ENCODE measurements at regions not wholly inside any gene's neighbourhood (a gene's known extent, or its start where the extent isn't known, plus 50 kb on each side); places are given as distances from the start of the nearest gene placed in this dataset.

GRCh38 chr5:175796536-175797499 lies 74.6 kb upstream of the CPLX2 start:
- no peak overlapping the region for H3K27ac Mint-ChIP-seq
- peak overlapping the region in 1 of 5 donors; percentile 9 for H3K4me3 Mint-ChIP-seq
- peaks cover 7 to 20% (median 9%) of the 10 kb centered on the region in 3 donors for H3K27me3 Mint-ChIP-seq (ENCODE audit: low read depth in 3 of 3)
- H3K9me3 Mint-ChIP-seq: peaks cover 0 to 6% (median 1%) of the 10 kb centered on the region in 6 donors
- peaks cover 17 to 25% of the 10 kb centered on the region in 2 donors for H3K4me1 Mint-ChIP-seq
- H3K36me3 Mint-ChIP-seq: no peaks in the 10 kb centered on the region
- peak; percentile 70 to 71 (median 70) for DNase-seq

- Mint-ChIP-seq H3K4me1 (peaks cover 17 to 25% of the 10 kb centered on the region in 2 donors), H3K27me3 (ENCODE audit: low read depth in 3 of 3) (peaks cover 7 to 20% (median 9%) of the 10 kb centered on the region in 3 donors), H3K36me3 (no peaks in the 10 kb centered on the region), H3K9me3 (peaks cover 0 to 6% (median 1%) of the 10 kb centered on the region in 6 donors), H3K4me3 (peak overlapping the region in 3 of 5 donors; percentile 24 to 58 (median 43)), H3K27ac (no peak overlapping the region)
- DNase-seq: no peak
Measured at GRCh38 chr5:175797521-175798038, 73.8 kb upstream of the CPLX2 start.

- Mint-ChIP-seq H3K36me3 (no peaks in the 10 kb centered on the region), H3K4me3 (peak overlapping the region in 2 of 5 donors; percentile 7 to 19)
- no peak for DNase-seq
Measured at GRCh38 chr5:175798626-175799025, 72.8 kb upstream of the CPLX2 start.

GRCh38 chr5:175800656-175801081 lies 70.7 kb upstream of the CPLX2 start:
- Mint-ChIP-seq H3K36me3 (no peaks in the 10 kb centered on the region), H3K27me3 (ENCODE audit: low read depth in 3 of 3) (peaks cover 7 to 16% (median 9%) of the 10 kb centered on the region in 3 donors), H3K27ac (no peak overlapping the region), H3K4me3 (no peak overlapping the region), H3K4me1 (peaks cover 17 to 23% of the 10 kb centered on the region in 2 donors), H3K9me3 (peaks cover 0 to 5% (median 1%) of the 10 kb centered on the region in 6 donors)
- no peak for DNase-seq

More at GRCh38 chr5:175798626-175799025, 72.8 kb upstream of the CPLX2 start:
- Mint-ChIP-seq H3K27ac (no peak overlapping the region), H3K4me1 (peaks cover 17 to 25% of the 10 kb centered on the region in 2 donors), H3K9me3 (peaks cover 0 to 6% (median 1%) of the 10 kb centered on the region in 6 donors), H3K27me3 (ENCODE audit: low read depth in 3 of 3) (peaks cover 7 to 22% (median 9%) of the 10 kb centered on the region in 3 donors)

GRCh38 chr5:175802361-175802760 lies 69.0 kb upstream of the CPLX2 start:
- no peak overlapping the region for H3K4me3 Mint-ChIP-seq
- no peak overlapping the region for H3K27ac Mint-ChIP-seq

GRCh38 chr5:175803254-175803653 lies 68.1 kb upstream of the CPLX2 start:
- Mint-ChIP-seq H3K9me3 (peaks cover 0 to 4% (median 0%) of the 10 kb centered on the region in 6 donors), H3K27ac (no peak overlapping the region), H3K4me3 (no peak overlapping the region), H3K27me3 (ENCODE audit: low read depth in 3 of 3) (peaks cover 4 to 10% (median 9%) of the 10 kb centered on the region in 3 donors), H3K4me1 (peaks cover 2 to 6% of the 10 kb centered on the region in 2 donors), H3K36me3 (no peaks in the 10 kb centered on the region)
- DNase-seq: no peak

More at GRCh38 chr5:175802361-175802760, 69.0 kb upstream of the CPLX2 start:
- Mint-ChIP-seq H3K36me3 (no peaks in the 10 kb centered on the region), H3K27me3 (ENCODE audit: low read depth in 3 of 3) (peaks cover 4 to 16% (median 8%) of the 10 kb centered on the region in 3 donors), H3K9me3 (peaks cover 0 to 4% (median 0%) of the 10 kb centered on the region in 6 donors), H3K4me1 (peaks cover 11 to 15% of the 10 kb centered on the region in 2 donors)
- no peak for DNase-seq

- DNase-seq: no peak
- Mint-ChIP-seq H3K4me3 (no peak overlapping the region), H3K27me3 (ENCODE audit: low read depth in 3 of 3) (peaks cover 2 to 9% (median 5%) of the 10 kb centered on the region in 3 donors), H3K27ac (no peak overlapping the region), H3K4me1 (no peaks in the 10 kb centered on the region), H3K36me3 (no peaks in the 10 kb centered on the region), H3K9me3 (peaks cover 0 to 4% (median 0%) of the 10 kb centered on the region in 6 donors)
Measured at GRCh38 chr5:175803736-175804454, 67.5 kb upstream of the CPLX2 start.

GRCh38 chr5:175805256-175806011 lies 65.9 kb upstream of the CPLX2 start:
- Mint-ChIP-seq H3K9me3 (peaks cover 0 to 2% (median 0%) of the 10 kb centered on the region in 6 donors), H3K27ac (no peak overlapping the region), H3K36me3 (no peaks in the 10 kb centered on the region), H3K4me3 (no peak overlapping the region), H3K4me1 (no peaks in the 10 kb centered on the region), H3K27me3 (ENCODE audit: low read depth in 3 of 3) (peaks cover 0 to 9% (median 4%) of the 10 kb centered on the region in 3 donors)
- no peak for DNase-seq

GRCh38 chr5:175808711-175809110 lies 62.7 kb upstream of the CPLX2 start:
- Mint-ChIP-seq H3K4me3 (no peak overlapping the region), H3K4me1 (no peaks in the 10 kb centered on the region), H3K9me3 (peaks cover 0 to 2% (median 0%) of the 10 kb centered on the region in 6 donors), H3K27ac (no peak overlapping the region), H3K27me3 (ENCODE audit: low read depth in 3 of 3) (peaks cover 0 to 6% (median 5%) of the 10 kb centered on the region in 3 donors), H3K36me3 (no peaks in the 10 kb centered on the region)
- DNase-seq: no peak

- DNase-seq: no peak
- Mint-ChIP-seq H3K27ac (no peak overlapping the region), H3K27me3 (ENCODE audit: low read depth in 3 of 3) (peaks cover 0 to 9% (median 6%) of the 10 kb centered on the region in 3 donors), H3K9me3 (peaks cover 0 to 2% (median 0%) of the 10 kb centered on the region in 6 donors), H3K4me1 (no peaks in the 10 kb centered on the region), H3K36me3 (no peaks in the 10 kb centered on the region), H3K4me3 (no peak overlapping the region)
Measured at GRCh38 chr5:175809531-175810121, 61.8 kb upstream of the CPLX2 start.

GRCh38 chr5:175810457-175810856 lies 60.9 kb upstream of the CPLX2 start:
- no peaks in the 10 kb centered on the region for H3K4me1 Mint-ChIP-seq
- H3K27me3 Mint-ChIP-seq (ENCODE audit: low read depth in 3 of 3): peaks cover 0 to 9% (median 6%) of the 10 kb centered on the region in 3 donors
- no peak overlapping the region for H3K27ac Mint-ChIP-seq
- H3K36me3 Mint-ChIP-seq: no peaks in the 10 kb centered on the region
- peaks cover 0 to 2% (median 0%) of the 10 kb centered on the region in 6 donors for H3K9me3 Mint-ChIP-seq
- DNase-seq: no peak
- H3K4me3 Mint-ChIP-seq: no peak overlapping the region

- Mint-ChIP-seq H3K27ac (no peak overlapping the region), H3K27me3 (ENCODE audit: low read depth in 3 of 3) (peaks cover 1 to 9% (median 4%) of the 10 kb centered on the region in 3 donors), H3K36me3 (no peaks in the 10 kb centered on the region), H3K4me3 (no peak overlapping the region), H3K4me1 (no peaks in the 10 kb centered on the region), H3K9me3 (peaks cover 0 to 2% (median 0%) of the 10 kb centered on the region in 6 donors)
- no peak for DNase-seq
Measured at GRCh38 chr5:175811589-175811988, 59.8 kb upstream of the CPLX2 start.

All from immature natural killer cell (primary cell).